GM23338 (cell line): ENCODE measurements at regions not wholly inside any gene's neighbourhood (a gene's known extent, or its start where the extent isn't known, plus 50 kb on each side); places are given as distances from the start of the nearest gene placed in this dataset. TPM values are rescaled to one million over a fixed set of nuclear protein-coding genes. Genes with fewer than 3 reads are reported as not detected.

Source experiments
- CREB1 ChIP-seq: fragments of 250-450 bp; sonication (Bioruptor Pico); IDR thresholded peaks from 2 replicates; pipeline ENCODE4 v1.5.0; 2020; ENCODE audit warnings: low read depth, mild to moderate bottlenecking, moderate library complexity
- REST ChIP-seq: IDR thresholded peaks from one replicate; pipeline ENCODE4 v1.6.1; 2018; ENCODE audit warnings: antibody characterized with exemption; ENCODE audit not compliant: unreplicated experiment
- STAT1 ChIP-seq: IDR thresholded peaks from one replicate; pipeline ENCODE4 v1.6.1; 2016; ENCODE audit warnings: antibody characterized with exemption; ENCODE audit not compliant: unreplicated experiment
- ZNF114 ChIP-seq: fragments of 250-450 bp; sonication (Bioruptor Pico); IDR thresholded peaks from 2 replicates; pipeline ENCODE4 v1.5.0; 2020; ENCODE audit warnings: mild to moderate bottlenecking, moderate library complexity
- ZNF331 ChIP-seq: fragments of 250-450 bp; sonication (Bioruptor Pico); IDR thresholded peaks from 2 replicates; pipeline ENCODE4 v1.5.0; 2020; ENCODE audit warnings: low read depth, mild to moderate bottlenecking, moderate library complexity
- small RNA-seq: library from RNA; depleted of rRNA; stranded (forward); fragments of <200 nt; gene quantifications from one replicate; pipeline ENCODE3, GENCODE V24; 2014; ENCODE audit warnings: low replicate concordance

GRCh38 chr11:121683791-121684190, 231.0 kb upstream of the SORL1-AS1 start (continued):
- no peak for TF ChIP-seq REST
- no peak for TF ChIP-seq ZNF114 (CRISPR knock-in tag)
- no peak for TF ChIP-seq CREB1 (CRISPR knock-in tag)
- no peak for TF ChIP-seq STAT1
- TF ChIP-seq ZNF331 (CRISPR knock-in tag): no peak

Small RNA genes in the stretch of these regions (small RNA-seq; reads per million reads assigned to genes)
- not detected for gene RNU6-256P
